Hepatocyte (in vitro differentiated cells): ENCODE measurements at regions not wholly inside any gene's neighbourhood (a gene's known extent, or its start where the extent isn't known, plus 50 kb on each side); places are given as distances from the start of the nearest gene placed in this dataset.
"Not testable (repeated sequence)": the region's sequence is repeated elsewhere in the genome, so short reads cannot be mapped to it uniquely, and the experiment has no call there.

Experiments used
- DNase-seq: peaks from one replicate; pipeline ENCODE4 v3.0.0-alpha.2; 2016; ENCODE audit warnings: low spot score
- H2AFZ ChIP-seq: fragments of 200-600 bp; sonication (generic); 2 replicates; pipeline ENCODE4 v1.6.0; 2016; ENCODE audit warnings: antibody characterized with exemption, mild to moderate bottlenecking
- H3K27ac ChIP-seq: fragments of 200-600 bp; sonication (generic); 2 replicates; pipeline ENCODE4 v1.5.1; 2016; ENCODE audit warnings: mild to moderate bottlenecking
- H3K27me3 ChIP-seq: fragments of 200-600 bp; sonication (generic); 2 replicates; pipeline ENCODE4 v1.6.1; 2016
- H3K36me3 ChIP-seq: fragments of 200-600 bp; sonication (generic); replicated peaks from 2 replicates; pipeline ENCODE4 v1.5.1; 2016; ENCODE audit warnings: low read depth; ENCODE audit not compliant: insufficient read depth
- H3K4me1 ChIP-seq: fragments of 200-600 bp; sonication (generic); 2 replicates; pipeline ENCODE4 v1.5.1; 2016; ENCODE audit warnings: mild to moderate bottlenecking, moderate library complexity; ENCODE audit not compliant: insufficient read depth
- H3K4me2 ChIP-seq: fragments of 200-600 bp; sonication (generic); 2 replicates; pipeline ENCODE4 v1.6.0; 2016
- H3K4me3 ChIP-seq: fragments of 200-600 bp; sonication (generic); 2 replicates; pipeline ENCODE4 v1.5.1; 2016; ENCODE audit warnings: mild to moderate bottlenecking
- H3K79me2 ChIP-seq: fragments of 200-600 bp; sonication (generic); 2 replicates; pipeline ENCODE4 v1.6.0; 2017; ENCODE audit warnings: mild to moderate bottlenecking
- H3K9me2 ChIP-seq: fragments of 200-600 bp; sonication (generic); replicated peaks from 2 replicates; pipeline ENCODE4 v1.6.0; 2017; ENCODE audit warnings: mild to moderate bottlenecking; ENCODE audit not compliant: insufficient read depth
- H3K9me3 ChIP-seq: fragments of 200-600 bp; sonication (generic); 2 replicates; pipeline ENCODE4 v1.5.1; 2016; ENCODE audit warnings: low read depth, mild to moderate bottlenecking
- H4K20me1 ChIP-seq: fragments of 200-600 bp; sonication (generic); 2 replicates; pipeline ENCODE4 v1.6.0; 2016; ENCODE audit warnings: mild to moderate bottlenecking; ENCODE audit not compliant: insufficient read depth, poor library complexity, severe bottlenecking
- CTCF ChIP-seq: fragments of 200-600 bp; sonication (generic); IDR thresholded peaks from 2 replicates; pipeline ENCODE4 v1.5.1; 2016; ENCODE audit warnings: antibody characterized with exemption, mild to moderate bottlenecking; ENCODE audit not compliant: poor library complexity
- EZH2 ChIP-seq: fragments of 200-600 bp; sonication (generic); IDR thresholded peaks from 2 replicates; pipeline ENCODE4 v1.6.1; 2016; ENCODE audit warnings: antibody characterized with exemption, mild to moderate bottlenecking, borderline replicate concordance
- EZH2phosphoT487 ChIP-seq: fragments of 200-600 bp; sonication (generic); IDR thresholded peaks from one replicate; pipeline ENCODE4 v1.6.1; 2018; ENCODE audit warnings: antibody characterized with exemption, mild to moderate bottlenecking, low read depth, moderate library complexity; ENCODE audit not compliant: unreplicated experiment, severe bottlenecking
- WGBS: methylation state at CpG from one replicate; pipeline ENCODE4 v1.1.6; 2016; ENCODE audit warnings: low lambda C conversion rate; ENCODE audit errors: missing lambda C conversion rate; 5-methylcytosine and 5-hydroxymethylcytosine counted together

- TF ChIP-seq CTCF (no peak), EZH2phosphoT487 (no peak), EZH2 (no peak)
- 85% methylated on average over 4 of the region's 4 CpGs for WGBS
Measured at GRCh38 chr7:65287023-65287422, 86.6 kb upstream of the ZNF92 start.

GRCh38 chr7:65285906-65286864 is 87.5 kb upstream of the ZNF92 start:
- H4K20me1 ChIP-seq, result no peaks in the 10 kb centered on the region
- H3K27me3 ChIP-seq, result no peaks in the 10 kb centered on the region
- no peak overlapping the region for H2AFZ ChIP-seq
- no peaks in the 10 kb centered on the region for H3K9me3 ChIP-seq
- H3K4me1 ChIP-seq, result no peaks in the 10 kb centered on the region
- no peak overlapping the region for H3K27ac ChIP-seq
- H3K4me2 ChIP-seq, result no peak overlapping the region
- 95% methylated on average over 3 of the region's 3 CpGs for WGBS
- DNase-seq, result no peak
- no peaks in the 10 kb centered on the region for H3K79me2 ChIP-seq
- H3K9me2 ChIP-seq, result no peaks in the 10 kb centered on the region
- H3K36me3 ChIP-seq, result no peaks in the 10 kb centered on the region
- no peak overlapping the region for H3K4me3 ChIP-seq
- TF ChIP-seq CTCF (no peak), EZH2 (no peak), EZH2phosphoT487 (no peak)

More at GRCh38 chr7:65287023-65287422, 86.6 kb upstream of the ZNF92 start:
- no peaks in the 10 kb centered on the region for H3K9me2 ChIP-seq
- H3K9me3 ChIP-seq, result no peaks in the 10 kb centered on the region
- H4K20me1 ChIP-seq, result no peaks in the 10 kb centered on the region
- no peak for DNase-seq
- no peaks in the 10 kb centered on the region for H3K79me2 ChIP-seq
- no peaks in the 10 kb centered on the region for H3K27me3 ChIP-seq
- no peaks in the 10 kb centered on the region for H3K36me3 ChIP-seq
- H3K27ac ChIP-seq, result no peak overlapping the region
- no peak overlapping the region for H3K4me2 ChIP-seq
- H3K4me3 ChIP-seq, result no peak overlapping the region
- no peaks in the 10 kb centered on the region for H3K4me1 ChIP-seq
- no peak overlapping the region for H2AFZ ChIP-seq

- not testable (repeated sequence) for H3K4me2 ChIP-seq, H3K27ac ChIP-seq, H3K9me3 ChIP-seq, H4K20me1 ChIP-seq, H3K79me2 ChIP-seq, H3K9me2 ChIP-seq, H3K4me3 ChIP-seq, H3K36me3 ChIP-seq, DNase-seq, H3K27me3 ChIP-seq, H2AFZ ChIP-seq, H3K4me1 ChIP-seq
- WGBS, result 95% methylated on average over 2 of the region's 2 CpGs
Measured at GRCh38 chr7:65285241-65285640, 88.4 kb upstream of the ZNF92 start.

GRCh38 chr7:65279795-65280194 is 93.9 kb upstream of the ZNF92 start:
- H3K4me3 ChIP-seq, result no peak overlapping the region

More at GRCh38 chr7:65279795-65280194, 93.9 kb upstream of the ZNF92 start:
- H3K4me1 ChIP-seq, result no peaks in the 10 kb centered on the region
- H3K9me2 ChIP-seq, result no peaks in the 10 kb centered on the region
- H3K36me3 ChIP-seq, result no peaks in the 10 kb centered on the region
- H2AFZ ChIP-seq, result no peak overlapping the region
- no peak for DNase-seq
- no peaks in the 10 kb centered on the region for H4K20me1 ChIP-seq
- H3K27me3 ChIP-seq, result no peaks in the 10 kb centered on the region
- no peaks in the 10 kb centered on the region for H3K9me3 ChIP-seq
- no peak overlapping the region for H3K27ac ChIP-seq
- WGBS, result 85% methylated on average over 2 of the region's 2 CpGs
- TF ChIP-seq CTCF (no peak), EZH2phosphoT487 (no peak), EZH2 (no peak)
- no peaks in the 10 kb centered on the region for H3K79me2 ChIP-seq
- no peak overlapping the region for H3K4me2 ChIP-seq
